Activated CD4-positive, alpha-beta T cell treated with anti-CD3 and anti-CD28 coated beads for 48 hours (primary cell): ENCODE measurements at regions not wholly inside any gene's neighbourhood (a gene's known extent, or its start where the extent isn't known, plus 50 kb on each side); places are given as distances from the start of the nearest gene placed in this dataset.

Source experiments
- DNase-seq: peaks from one replicate; pipeline ENCODE4 v3.0.0-alpha.2; 2020

DNA sequence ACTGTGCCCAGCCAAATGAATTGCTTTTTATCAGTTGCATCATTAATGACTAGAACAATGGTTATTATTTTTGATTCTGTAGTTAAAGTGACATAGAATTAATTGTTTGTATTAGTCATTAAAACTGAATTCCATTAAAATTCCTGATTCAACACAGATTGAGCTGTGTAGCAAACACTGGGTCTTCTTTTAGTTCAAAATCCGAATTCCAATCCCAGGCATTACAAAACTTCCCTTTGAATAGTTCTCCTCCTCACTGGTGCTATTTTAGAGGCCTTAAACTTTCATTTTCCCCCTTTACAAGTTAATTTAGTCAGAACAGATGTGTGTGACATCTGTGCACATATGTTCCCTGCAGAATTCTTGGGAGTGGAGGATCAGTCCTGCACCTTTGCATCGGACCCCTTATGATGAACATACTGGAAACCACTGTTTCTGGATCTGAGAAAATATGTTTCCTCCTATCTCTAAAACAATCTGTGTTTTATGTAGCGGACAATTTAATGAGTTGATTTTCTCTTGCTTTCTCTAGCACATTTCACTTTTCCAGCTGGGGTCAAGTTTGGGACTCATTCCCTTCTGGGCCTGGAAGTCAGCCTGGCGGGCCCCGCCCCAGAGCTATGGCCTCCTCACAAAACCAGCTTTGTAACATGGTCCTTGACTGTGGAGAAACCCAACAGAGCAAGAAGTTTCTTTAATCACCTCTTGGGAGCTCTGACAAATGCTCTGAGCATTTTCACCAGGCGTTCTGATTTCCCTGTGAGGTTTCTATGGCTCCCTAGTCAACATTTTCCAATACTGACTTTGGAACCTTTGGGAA, 87.9 kb upstream of the MAMDC2 start:
- no peak for DNase-seq

DNA sequence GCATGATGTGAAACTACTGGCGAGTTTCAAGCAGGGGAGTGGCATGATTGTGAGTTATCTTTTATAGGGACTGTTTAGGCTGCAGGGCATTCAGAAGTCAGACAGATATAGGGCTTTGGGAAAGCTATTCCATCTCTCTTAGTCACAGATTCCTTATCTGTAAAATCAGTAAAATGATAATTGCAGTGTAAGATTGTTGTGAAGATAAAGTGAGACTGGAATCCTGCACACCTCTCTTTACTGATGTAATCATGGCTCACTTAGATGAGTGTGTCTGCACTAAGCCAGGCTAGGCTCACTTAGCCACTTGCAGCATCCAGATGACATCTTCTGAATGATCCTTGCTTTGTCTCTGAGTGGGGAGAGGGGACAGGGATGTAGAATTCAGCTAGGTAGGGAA, 81.8 kb upstream of the MAMDC2 start:
- DNase-seq: no peak

- no peak for DNase-seq
Measured at GRCh38 chr9:69963803-69964202, 79.8 kb upstream of the MAMDC2 start.

GRCh38 chr9:69964446-69964845, 79.2 kb upstream of the MAMDC2 start:
- no peak for DNase-seq

DNA sequence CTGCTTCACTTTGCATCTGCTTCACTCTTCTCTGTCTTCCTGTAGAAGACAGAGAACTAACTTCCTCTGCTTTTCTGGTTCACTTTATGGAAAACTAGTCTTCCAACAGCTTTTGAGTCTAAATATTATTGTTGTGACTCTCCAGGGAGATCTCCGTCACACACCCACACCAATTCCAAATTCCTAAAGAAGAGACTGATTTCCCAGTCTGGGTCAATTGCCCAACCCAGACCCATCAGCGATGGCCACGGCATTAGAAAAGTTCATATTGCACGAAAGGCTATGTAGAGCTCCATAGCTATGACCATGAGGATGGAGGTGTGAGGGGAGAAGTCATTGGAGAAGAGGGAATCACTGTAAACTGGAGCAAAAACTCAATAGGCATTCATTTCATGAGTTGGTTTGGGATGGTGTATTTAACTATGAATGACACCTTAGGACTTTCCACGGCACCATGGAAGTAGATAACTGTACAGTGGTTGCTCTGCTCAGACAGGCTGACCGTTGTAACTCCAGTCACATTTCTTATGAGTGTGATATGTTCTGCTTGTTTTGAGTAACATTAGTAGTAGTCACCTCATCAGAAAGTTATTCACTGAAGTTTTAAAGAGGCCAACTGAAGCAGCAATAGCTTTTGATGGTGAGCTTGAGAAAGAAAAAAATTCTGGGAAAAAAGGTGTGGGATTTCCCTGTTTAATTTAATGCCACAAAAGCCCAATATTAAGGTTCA, 78.1 kb upstream of the MAMDC2 start:
- no peak for DNase-seq

DNA sequence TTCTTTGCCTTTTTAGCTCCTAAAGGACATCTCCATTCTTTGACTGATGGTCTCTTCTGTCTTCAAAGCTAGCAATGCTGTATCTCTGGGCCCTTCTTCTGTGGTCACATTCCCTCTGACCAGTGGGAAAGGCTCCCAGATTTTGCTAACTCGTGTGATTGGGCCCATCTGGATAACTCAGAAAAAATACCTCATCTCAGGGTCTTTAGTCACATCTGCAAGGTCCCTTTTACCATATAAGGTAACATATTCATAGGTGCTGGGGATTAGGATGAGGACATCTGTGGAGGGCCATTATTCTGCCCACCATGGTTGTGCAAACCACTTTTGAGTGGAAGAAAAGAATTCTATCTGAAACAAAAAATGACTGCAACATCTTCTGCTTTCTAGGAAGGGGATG, 76.3 kb upstream of the MAMDC2 start:
- DNase-seq: no peak

DNA sequence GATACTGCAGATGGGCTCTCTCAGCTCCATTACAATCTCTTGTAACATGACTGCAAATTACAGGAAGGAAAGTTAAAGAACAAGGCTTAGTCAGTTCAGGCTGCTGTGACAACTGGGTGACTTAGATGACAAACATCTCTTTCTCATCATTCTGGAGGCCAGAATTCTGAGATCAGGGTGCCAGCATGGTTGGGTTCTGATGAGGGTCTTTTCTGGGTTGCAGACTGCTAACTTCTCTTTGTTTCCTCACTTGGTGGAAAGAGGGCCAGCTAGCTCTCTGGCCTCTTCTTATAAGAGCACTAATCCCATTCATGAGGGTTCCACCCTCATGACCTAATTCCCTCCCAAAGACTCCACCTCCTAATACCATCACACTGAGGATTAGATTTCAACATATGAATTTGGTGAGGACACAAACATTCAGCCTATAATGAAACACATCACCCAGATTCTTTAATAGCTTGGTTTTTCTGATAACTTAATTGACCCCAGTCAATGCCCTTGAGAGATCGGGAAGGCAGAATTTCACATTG, 73.6 kb upstream of the MAMDC2 start:
- DNase-seq: no peak

DNA sequence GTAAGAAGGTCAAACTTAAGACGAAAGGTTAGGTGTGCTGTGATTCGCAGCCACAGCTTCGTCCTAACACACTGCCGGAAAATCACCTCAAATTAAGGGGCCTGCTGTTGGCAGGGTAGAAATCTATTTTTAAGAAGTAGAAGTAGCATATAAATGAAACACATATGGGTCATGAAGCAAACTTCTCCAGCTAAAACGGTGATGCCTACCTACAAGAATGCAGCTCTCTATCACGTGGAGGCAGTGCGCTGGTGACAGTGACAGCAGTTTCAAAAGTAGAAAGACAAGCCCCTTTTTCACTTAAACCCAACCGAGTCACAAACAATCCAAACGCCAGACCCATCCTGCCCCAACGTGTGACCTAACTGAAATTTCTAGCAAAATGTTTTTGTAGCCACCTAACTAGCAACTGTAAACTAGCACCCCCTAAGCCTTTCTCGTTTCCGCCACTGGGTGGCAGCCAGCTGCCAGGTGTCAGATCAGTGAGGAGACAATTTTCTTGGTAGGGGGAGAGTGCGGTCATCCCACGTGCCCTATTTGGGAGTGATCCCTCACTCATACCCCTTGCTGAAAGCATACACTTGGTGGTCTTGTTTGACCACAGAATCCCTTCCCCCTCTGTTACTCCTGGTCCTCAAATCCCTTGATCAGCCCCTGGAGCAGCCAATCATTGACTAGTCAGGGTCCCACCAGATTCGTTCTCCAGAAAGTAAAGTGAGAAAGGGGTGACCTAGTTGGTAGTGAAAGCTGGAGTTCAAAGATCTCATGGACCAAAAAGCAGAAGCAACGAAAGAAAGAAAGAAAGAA, 71.8 kb upstream of the MAMDC2 start:
- DNase-seq: peak; percentile 65

- DNase-seq: no peak
Measured at GRCh38 chr9:69975681-69976080, 68.0 kb upstream of the MAMDC2 start.

- DNase-seq: no peak
Measured at GRCh38 chr9:69976152-69976551, 67.5 kb upstream of the MAMDC2 start.

DNA sequence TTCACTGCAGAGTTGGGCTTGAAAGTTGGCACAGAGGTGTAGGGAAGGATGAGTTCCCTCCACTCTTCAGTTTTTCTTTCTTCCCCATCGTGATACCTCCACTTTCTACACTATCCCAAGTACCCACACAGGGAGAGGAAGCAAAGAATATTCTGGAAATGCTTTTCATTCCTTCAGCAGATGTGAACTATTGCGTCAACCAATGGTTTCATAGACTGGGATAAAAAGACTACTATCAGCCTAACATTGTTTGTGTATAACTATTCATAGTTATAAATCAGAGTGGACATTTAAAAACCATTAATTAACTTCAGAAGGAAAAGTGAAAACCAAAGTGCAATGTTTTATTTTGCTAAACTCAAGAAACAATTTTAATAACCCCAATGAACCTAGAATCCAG, 63.6 kb upstream of the MAMDC2 start:
- no peak for DNase-seq

GRCh38 chr9:69980591-69980990, 63.1 kb upstream of the MAMDC2 start:
- DNase-seq: no peak

GRCh38 chr9:69981686-69982445, 61.8 kb upstream of the MAMDC2 start:
- DNase-seq: no peak

GRCh38 chr9:69984831-69985230, 58.8 kb upstream of the MAMDC2 start:
- no peak for DNase-seq

- DNase-seq: no peak
Measured at GRCh38 chr9:69985971-69986370, 57.7 kb upstream of the MAMDC2 start.

GRCh38 chr9:69986970-69987369, 56.7 kb upstream of the MAMDC2 start:
- DNase-seq: no peak

- no peak for DNase-seq
Measured at GRCh38 chr9:69987457-69987856, 56.2 kb upstream of the MAMDC2 start.

- DNase-seq: no peak
Measured at GRCh38 chr9:69993110-69993509, 50.5 kb upstream of the MAMDC2 start.
